ENCODE measurements at regions not wholly inside any gene's neighbourhood (a gene's known extent, or its start where the extent isn't known, plus 50 kb on each side); places are given as distances from the start of the nearest gene placed in this dataset.

DNA sequence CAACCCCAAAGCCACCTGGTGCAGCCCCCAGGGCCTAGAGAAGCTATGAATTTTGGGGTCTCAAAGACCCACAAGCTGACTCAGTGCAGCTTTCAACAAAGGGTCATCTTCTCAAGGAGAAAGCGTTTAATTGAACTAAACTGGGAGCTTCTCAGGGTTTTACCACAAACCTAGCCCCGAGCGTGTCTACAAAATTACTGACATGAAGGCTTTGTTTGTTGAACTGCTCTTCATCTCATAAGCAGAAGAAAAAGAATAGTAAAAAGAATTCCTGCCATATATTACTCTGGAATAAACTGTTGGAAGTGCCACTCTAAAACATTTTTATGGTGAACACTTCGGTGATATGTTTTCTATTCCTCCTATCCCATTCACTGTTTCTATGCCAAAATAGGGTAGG, 50.8 kb upstream of the INCENP start:
- DNase-seq = no peak

DNA sequence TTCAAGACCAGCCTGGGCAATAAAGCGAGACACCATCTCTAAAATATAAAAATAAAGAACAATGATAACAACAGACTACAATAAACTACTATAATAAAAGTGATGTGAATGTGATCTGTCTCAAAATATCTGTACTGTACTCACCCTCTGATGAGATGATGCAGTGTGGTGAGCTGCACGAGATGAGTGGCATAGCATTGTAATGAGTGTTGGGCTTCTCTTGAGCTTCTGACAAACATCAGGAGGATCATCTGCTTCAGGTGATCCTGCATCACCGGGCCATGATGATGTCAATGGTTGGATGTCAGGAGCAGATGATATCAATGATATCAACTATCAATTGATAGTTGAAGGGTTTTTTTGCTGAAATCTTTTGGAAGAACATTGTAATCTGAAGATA, 52.4 kb upstream of the INCENP start:
- DNase-seq = no peak

DNA sequence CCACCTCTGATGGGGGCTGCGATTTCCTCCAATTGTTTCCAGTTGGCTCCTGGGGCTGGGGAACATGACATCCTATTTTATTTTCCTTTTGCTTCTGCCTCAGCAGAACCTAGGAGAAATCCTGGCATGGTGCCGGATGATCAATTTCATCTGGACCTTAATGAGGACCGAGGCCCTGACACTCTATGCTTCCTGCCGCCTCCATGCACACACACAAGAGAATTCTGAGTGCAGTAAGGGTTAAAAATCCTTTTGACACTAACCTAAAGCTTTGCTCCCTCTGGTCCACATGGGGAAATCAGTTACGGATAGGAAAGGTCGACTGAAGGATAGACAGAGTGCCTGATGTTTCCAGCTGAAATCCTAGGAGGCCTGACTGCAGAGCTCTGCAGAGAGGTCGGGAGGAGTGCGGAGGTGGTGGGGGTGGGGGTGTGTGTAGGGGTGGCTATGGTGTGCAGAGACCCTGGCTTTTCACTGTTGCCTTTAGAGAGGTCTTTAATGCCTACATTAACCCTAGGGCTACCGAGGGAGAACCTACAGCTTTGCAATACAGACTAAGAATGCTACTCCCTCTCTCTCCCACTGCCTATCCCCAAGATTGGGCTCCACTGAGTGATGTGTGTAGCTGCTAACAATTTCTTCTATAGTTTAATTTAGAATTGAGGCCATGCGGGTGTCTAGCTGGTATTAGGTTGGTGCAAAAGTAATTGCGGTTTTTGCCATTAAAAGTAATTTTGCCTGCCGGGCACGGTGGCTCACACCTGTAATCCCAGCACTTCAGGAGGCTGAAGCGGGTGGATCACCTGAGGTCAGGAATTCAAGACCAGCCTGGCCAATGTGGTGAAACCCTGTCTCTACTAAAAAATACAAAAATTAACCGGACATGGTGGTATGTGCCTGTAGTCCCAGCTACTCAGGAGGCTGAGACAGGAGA, 53.6 kb upstream of the INCENP start:
- DNase-seq = no peak

DNA sequence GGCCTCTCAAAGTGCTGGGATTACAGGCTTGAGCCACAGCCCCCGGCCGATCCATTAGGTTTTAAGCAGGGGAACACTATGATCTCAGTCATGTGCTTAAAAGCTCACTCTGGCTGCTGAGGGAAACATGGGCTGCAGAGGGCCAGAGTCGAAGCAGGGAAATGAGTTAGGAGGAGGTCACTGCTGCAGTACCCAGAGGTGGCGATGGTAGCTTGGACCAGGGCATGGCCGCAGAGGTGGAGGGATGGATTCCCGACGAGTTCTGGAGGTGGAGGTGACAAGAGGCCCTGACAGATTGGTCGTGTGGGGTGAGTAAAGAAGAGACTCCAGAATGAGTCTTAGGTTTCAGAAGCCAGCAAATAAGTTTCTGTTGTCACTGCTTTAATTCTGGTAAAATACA, 54.4 kb upstream of the INCENP start:
- DNase-seq = no peak

DNA sequence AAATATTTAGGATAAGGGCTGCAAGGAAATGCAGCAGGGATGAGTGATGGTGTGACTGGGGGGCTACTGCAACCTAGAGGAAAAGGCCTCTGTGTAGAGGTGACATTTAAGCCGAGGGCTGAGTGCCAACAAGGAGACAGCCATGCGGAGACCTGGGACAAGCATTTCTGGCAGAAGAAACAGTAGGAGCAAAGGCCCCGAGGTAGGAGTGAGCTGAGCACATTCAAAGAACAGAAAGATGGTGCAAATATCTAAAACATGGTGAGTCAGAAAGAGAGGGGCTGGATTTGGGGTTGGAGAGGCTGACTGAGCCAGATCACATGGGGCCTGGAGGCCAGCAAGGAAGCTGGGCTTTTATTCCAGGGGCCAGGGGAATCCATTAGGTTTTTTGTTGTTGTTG, 55.1 kb upstream of the INCENP start:
- no peak for DNase-seq

DNA sequence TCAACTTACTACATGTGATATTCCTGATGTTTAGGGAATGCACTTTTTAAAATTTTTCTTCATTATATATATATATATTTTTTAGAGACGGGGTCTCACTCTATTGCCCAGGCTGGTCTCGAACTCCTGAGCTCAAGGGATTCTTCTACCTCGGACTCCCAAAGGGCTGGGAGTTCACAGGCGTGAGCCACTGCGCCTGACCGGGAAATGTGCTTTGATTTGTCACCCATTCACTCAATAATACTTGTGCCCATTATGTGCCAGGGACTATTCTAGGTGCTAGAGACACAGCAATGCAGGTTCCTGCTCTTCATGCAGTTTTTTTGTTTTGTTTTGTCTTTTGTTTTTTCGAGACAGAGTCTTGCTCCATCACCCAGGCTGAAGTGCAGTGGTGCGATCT, 56.1 kb upstream of the INCENP start:
- no peak for DNase-seq

DNA sequence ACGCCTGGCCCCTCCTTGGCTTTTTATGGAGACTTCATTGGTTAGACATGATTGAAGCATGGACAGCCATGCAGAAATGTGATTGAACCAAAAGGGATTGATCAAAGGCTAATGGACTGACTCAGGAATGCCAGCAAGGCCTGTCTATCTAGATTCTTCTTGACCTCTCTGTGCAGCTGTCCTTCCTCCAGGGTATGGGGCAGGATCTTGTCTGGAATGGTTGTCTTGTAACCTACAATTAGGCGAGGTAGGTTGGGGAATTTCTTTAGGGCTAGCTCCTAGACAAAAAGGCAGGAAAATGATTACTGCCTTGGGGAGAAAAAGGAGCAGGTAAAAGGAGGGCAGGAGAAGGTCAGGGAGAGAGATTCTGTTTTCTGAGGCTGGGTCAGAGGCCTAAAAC, 59.6 kb upstream of the INCENP start:
- no peak for DNase-seq

DNA sequence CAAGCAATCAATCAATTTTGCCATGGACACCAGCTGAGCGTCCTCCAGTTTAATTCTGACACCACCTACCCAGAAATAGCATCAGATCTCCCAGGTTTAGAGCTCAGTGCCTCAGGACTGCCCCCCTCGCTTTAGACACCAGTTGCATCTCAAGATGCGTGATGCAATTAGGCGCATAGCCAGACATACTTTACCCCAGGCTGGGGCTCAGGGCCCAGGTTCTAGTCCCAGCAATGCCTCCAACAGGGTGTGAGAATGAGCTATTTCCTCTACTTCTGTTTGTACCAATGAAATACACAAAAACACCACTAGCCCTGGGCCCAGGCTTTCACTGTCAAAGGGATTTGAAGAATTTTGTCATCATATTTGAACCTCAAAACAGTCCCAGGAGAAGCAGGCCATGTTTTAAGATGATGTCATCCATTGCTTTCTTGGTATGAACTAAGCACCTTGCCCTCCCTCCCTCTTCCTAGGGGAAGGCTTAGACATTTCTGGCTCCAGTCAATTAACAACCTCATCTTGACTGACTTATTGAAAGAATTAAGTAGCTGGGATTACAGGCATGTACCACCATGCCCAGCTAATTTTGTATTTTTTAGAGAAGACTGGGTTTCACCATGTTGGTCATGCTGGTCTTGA, 61.5 kb upstream of the INCENP start:
- DNase-seq = no peak

DNA sequence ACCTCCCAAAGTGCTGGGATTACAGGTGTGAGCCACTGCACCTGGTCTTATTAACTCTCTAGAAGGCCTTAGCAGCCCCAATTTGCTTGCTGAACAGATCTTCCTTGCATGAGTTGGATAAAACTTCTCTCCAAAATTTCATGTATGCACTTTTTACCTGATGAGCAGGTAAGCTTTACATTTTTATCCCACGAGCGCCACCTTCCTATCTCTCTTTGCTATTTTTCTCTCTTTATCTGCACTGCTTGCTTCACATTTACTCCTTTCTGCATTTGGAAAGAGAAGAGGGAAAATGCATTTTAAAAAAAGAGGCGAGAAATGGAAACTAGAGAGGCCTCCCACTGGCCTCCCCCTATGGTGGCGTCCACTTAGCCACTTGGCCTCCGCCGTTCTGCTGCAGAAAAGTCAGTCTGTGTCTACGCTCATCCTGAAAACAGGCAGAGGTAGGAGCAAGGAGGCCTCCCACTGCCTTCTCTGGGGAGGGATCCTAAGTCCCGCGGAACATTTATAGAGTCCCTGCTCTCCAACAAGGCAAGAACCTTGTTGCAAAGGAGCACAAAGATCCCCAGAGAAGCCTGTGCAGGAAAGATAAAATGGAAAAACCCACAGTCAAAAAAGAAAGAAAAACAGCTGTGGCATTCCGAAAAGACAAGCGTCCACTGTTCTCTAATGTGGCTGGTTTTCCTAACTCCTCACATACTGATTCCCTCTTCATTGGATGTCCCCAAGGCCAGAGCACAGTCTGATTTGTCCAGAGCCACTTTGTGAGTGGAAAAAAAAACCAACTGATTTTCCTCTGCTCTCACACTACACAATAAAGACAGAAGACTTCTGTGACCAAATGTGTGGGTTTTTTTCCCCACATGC, 62.2 kb upstream of the INCENP start:
- DNase-seq = peak; percentile 12 to 53

DNA sequence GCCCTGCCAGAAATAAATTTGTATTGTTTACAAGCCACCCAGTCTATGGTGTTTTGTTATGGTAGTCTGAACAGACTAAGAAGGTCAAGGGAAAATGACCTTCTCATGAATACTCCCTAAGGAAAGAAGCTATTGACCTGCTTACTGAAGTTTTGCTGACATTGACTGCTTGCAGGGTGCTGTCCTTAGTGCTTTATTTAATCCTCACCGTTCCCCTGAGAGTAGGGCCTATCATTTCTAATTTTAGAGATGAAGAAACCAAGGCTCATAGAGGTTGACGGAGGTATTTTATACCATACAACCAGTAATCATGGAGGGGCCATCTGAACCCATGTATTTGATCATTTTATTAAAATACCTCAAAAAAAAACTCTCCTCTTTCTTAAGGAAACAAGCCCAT, 66.7 kb upstream of the INCENP start:
- DNase-seq = no peak

DNA sequence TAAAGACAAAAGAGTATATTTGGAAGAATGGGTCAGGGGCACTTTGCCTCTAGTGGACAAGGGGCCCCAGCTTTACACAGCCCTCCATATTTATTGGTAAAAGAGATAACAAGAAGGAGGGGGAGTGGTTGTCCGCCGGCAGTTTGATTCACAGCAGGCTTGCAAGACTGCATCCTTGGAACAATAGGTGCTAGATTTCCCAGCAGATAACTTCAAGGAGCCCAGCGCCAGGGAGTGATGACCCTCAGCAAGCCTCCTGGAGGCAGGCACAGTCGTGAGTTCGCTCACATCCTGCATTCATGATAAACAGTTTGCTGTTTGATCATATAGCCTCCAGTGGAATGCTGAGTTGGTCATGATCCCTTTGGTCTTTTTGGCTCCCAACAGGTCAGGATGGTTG, 67.8 kb upstream of the INCENP start:
- no peak for DNase-seq

DNA sequence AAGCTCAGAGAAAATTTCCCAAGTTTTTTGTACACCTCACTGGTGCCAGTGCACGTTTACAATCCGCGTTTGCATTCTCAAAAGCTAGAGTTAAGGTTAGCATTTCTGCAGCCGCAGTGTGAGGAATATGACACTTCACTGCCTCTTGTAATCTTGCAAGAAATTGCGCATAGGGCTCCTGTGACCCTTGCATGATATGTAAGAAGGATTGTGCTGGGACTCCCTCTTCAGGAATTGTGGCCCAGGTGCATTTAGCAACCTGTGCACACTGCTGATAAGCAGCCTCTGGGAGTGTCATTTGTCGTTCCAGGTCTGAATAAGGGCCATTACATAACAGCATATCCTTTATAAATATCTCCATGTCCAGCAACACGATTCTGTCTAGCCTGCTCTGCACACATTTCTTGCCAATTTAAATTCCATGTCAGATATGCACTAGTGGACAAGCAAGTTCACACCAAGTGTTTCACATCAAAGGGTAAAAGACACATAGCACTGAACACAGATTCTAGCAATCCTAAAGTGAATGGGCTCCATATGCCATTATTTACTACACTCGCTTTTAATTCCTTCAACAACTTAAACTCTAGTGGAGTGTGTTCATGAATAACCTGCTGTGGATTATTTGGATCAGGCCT, 69.2 kb upstream of the INCENP start:
- no peak for DNase-seq

DNA sequence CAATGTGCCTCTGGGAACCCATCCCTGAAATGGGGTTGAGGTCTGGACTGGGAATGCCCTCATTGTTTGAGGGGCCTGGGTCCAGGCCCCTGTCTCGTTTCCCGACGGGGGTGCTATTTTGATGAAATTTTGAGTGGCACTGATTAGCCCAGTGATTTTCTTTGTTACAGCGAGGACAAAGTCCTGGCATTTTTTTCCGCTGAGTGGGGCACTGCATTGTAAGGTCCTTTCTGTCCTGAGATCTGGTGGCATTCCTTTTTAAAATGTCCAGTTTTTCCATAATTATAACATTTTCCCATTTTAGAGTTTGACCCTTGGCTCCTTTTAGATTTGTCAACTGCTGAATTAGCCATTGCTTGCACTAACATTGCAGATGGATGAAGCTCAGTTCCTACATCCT, 69.7 kb upstream of the INCENP start:
- DNase-seq = no peak

DNA sequence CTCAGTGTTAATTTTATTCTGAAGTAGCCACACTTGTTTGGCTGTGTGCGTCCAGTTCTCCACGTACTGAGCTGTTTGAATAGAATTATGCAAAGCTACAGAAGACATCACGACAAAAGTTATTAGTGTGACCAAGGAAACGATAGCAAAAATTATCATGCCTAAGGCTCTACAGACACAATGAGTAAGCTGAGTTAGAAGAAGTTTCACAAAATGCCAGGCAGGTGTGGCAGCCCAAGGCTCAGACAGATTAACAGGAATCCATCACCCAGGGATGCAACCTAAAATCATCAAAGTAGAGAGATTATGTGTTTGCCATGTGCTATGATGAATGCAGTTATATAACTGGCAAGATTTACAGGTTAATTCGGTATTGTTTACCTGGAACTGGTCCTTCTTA, 73.1 kb upstream of the INCENP start:
- DNase-seq = no peak

DNA sequence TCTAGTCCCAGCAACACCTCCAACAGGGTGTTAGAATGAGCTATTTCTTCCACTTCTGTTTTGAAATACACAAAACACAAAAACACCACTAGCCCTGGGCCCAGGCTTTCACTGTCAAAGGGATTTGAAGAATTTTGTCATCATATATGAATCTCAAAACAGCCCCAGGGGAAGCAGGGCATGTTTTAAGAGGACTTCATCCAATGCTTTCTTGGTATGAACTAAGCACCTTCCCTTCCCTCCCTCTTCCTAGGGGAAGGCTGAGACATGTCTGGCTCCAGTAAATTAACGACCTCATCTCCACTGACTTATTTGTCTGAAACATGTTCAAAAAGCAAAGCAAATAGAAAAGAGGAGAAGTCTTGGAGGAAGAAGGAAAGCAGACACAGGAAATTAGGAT, 75.7 kb upstream of the INCENP start:
- no peak for DNase-seq

DNA sequence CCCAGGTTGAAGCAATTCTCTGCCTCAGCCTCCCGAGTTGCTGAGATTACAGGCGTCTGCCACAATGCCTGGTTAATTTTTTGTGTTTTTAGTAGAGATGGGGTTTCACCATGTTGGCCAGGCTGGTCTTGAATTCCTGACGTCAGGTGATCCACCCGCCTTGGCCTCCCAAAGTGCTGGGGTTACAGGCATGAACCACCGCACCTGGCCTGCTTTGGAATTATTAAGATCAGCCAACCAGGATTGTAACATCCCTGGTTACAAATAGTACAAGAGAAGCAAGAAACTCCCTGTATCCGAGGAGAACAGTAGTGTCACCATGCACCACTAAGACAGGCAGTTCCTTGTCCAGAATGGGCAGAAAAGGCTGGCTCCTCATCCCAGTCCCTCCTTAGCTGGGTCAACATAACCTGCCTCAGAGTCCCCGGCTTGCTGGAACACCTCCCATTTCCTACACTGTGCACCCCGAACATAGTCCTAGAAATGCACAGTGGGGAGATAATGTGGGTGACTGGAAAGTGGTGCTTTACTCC, 77.2 kb upstream of the INCENP start:
- no peak for DNase-seq

DNA sequence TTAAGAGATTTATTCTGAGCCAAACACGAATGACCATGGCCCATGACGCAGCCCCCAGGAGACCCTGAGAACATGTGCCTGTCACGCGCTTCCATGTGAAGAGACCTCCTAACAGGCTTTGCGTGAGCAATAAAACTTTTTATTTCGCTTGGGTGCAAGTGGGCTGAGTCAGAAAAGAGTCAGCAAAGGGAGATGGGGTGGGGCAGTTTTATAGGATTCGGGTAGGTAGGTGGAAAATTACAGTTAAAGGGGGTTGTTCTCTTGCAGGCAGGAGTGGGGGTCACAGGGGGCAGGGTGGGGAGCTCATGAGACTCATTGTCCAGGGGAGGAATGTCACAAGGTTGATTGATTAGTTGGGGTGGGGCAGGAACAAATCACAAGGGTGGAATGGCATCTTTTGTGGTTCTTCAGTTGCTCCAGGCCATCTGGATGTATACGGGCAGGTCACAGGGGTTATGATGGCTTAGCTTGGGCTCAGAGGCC, 77.2 kb upstream of the FTH1 start:
- DNase-seq = no peak

DNA sequence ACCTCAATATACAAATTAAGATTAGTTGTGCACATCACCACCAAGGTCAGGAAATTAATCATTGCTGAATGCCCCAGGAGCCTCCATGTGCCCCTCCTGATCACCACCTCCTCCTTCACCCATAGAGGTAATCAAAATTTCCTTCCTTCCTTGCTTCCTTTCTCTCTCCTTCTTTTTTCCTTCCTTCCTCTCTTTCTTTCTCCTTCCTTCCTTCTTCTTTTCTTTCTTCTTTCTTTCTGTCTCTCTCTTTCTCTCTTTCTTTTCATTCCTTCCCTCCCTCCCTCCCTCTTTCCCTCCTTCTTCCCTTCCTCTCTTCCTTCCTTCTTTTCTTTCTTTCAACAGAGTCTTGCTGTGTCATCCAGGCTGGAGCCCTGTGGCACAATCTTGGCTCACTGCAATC, 67.9 kb upstream of the FTH1 start:
- no peak for DNase-seq

DNA sequence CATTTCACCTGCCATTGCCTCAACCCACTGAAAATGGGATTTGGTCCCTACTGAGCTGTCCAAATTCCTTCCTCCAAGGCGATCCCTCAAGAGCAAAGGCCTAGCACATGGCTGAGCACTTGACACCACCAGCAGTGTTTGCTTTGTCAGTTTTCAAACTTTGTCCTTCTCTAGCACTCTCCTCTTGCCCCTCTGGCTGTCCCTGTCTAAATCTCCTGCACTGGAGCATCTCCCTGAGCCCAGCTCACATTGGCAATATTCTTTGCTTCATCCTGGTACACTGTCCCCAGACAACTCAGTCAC, 66.6 kb upstream of the FTH1 start:
- DNase-seq = no peak

DNA sequence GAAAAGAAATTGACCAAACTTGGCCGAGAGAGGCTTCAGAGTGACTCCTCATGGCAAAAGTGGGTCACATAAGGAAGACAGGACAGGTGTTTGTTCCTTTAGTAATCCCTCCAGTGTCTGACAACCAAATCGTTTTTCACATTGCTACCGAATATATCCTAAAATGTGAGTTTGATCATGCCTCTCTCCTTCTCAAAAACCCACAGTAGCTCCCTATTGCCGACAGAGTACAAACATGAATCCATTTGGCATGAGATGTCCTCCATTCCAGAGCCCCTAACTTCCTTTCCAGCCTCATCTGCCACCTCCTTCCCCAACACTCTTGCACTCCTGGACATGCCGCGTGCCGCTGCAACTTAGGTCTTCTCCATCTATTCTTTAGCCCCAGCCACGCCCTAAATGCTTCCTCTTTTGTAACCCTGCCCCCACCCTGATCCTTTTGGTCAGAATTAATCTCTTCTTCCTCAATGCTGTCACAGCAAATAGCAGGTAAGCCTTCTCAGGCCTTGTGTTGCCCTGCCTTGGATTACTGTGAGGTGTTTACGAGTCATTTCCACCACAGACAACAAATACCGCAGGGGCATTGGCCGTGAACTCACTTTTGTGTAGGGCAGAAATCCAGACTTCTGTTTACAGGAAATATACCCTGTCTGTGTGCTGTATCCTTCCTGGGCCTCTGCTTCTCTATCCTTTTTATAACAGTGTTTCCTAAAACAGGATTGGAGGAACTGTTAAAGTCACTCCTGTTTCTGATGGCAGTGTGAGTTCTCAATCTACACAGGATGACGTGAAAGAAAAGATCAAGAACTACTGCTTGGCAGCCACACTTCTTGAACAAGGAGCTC, 66.0 kb upstream of the FTH1 start:
- no peak for DNase-seq

DNA sequence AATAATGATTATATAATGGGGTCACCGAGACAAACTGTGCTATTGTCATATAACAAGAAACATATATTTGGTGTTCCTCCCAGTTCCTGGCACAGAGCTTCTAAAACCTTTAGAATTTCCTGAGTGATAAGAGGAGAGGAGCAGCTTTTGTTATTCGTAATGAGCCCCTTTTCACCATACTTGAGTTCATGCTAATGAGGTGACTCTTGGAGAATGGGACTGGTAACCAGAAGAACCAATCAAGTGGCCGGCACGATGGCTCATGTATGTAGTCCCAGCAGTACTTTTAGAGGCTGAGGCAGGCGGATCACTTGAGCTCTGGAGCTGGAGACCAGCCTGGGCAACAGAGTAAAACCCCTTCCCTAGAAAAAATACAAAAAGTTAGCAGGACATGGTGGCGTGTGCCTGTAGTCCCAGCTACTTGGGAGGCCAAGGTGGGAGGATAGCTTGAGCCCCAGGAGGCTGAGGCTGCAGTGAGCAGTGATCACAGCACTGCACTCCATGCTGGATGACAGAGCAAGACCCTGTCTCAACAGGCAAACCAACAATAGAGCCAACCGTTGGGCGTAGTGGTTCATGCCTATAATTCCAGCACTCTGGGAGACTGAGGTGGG, 62.7 kb upstream of the FTH1 start:
- DNase-seq = no peak

All from hippocampal formation (tissue), 2 donors.